Endothelial cell (in vitro differentiated cells): ENCODE measurements at regions not wholly inside any gene's neighbourhood (a gene's known extent, or its start where the extent isn't known, plus 50 kb on each side); places are given as distances from the start of the nearest gene placed in this dataset.

Experiments used
- DNase-seq: peaks from one replicate; pipeline ENCODE4 v3.0.0; 2021; ENCODE audit warnings: low spot score
- H3K27ac Mint-ChIP-seq: one replicate; pipeline ENCODE4 v1.8.0; 2021; ENCODE audit warnings: mixed read lengths, inconsistent platforms; ENCODE audit not compliant: unreplicated experiment
- H3K27me3 Mint-ChIP-seq: one replicate; pipeline ENCODE4 v1.8.0; 2021; ENCODE audit warnings: mild to moderate bottlenecking, moderate library complexity, mixed read lengths, inconsistent platforms; ENCODE audit not compliant: unreplicated experiment
- H3K36me3 Mint-ChIP-seq: one replicate; pipeline ENCODE4 v1.8.0; 2021; ENCODE audit warnings: mild to moderate bottlenecking, low read depth, mixed read lengths, inconsistent platforms; ENCODE audit not compliant: unreplicated experiment
- H3K4me1 Mint-ChIP-seq: one replicate; pipeline ENCODE4 v1.8.0; 2021; ENCODE audit warnings: mild to moderate bottlenecking, mixed read lengths, inconsistent platforms; ENCODE audit not compliant: unreplicated experiment
- H3K4me3 Mint-ChIP-seq: one replicate; pipeline ENCODE4 v1.8.0; 2021; ENCODE audit warnings: mild to moderate bottlenecking, mixed read lengths, inconsistent platforms; ENCODE audit not compliant: unreplicated experiment
- H3K9me3 Mint-ChIP-seq: one replicate; pipeline ENCODE4 v1.8.0; 2021; ENCODE audit warnings: mixed read lengths, inconsistent platforms; ENCODE audit not compliant: unreplicated experiment
- CTCF ChIP-seq: fragments of 200-600 bp; sonication (generic); IDR thresholded peaks from one replicate; pipeline ENCODE4 v1.5.0; 2021; ENCODE audit warnings: antibody characterized with exemption; ENCODE audit not compliant: unreplicated experiment

- no peak overlapping the region for H3K27ac Mint-ChIP-seq
Observed at GRCh38 chr15:61798631-61799030, 261.6 kb downstream of the VPS13C start.

GRCh38 chr15:61796056-61796455 lies 264.2 kb downstream of the VPS13C start:
- no peaks in the 10 kb centered on the region for H3K36me3 Mint-ChIP-seq
- DNase-seq, result no peak
- H3K27ac Mint-ChIP-seq, result no peak overlapping the region
- no peak for TF ChIP-seq CTCF
- no peak overlapping the region for H3K4me3 Mint-ChIP-seq
- H3K27me3 Mint-ChIP-seq, result no peaks in the 10 kb centered on the region
- H3K4me1 Mint-ChIP-seq, result no peaks in the 10 kb centered on the region
- H3K9me3 Mint-ChIP-seq, result no peaks in the 10 kb centered on the region

More at GRCh38 chr15:61798631-61799030, 261.6 kb downstream of the VPS13C start:
- H3K4me3 Mint-ChIP-seq, result no peak overlapping the region
- H3K36me3 Mint-ChIP-seq, result no peaks in the 10 kb centered on the region
- no peaks in the 10 kb centered on the region for H3K27me3 Mint-ChIP-seq
- TF ChIP-seq CTCF, result no peak
- no peak for DNase-seq
- H3K4me1 Mint-ChIP-seq, result no peaks in the 10 kb centered on the region
- no peaks in the 10 kb centered on the region for H3K9me3 Mint-ChIP-seq

- no peak for TF ChIP-seq CTCF
- H3K27ac Mint-ChIP-seq, result no peak overlapping the region
- peaks cover 2% of the 10 kb centered on the region for H3K36me3 Mint-ChIP-seq
- H3K27me3 Mint-ChIP-seq, result no peaks in the 10 kb centered on the region
- no peak overlapping the region for H3K4me3 Mint-ChIP-seq
- DNase-seq, result no peak
- no peaks in the 10 kb centered on the region for H3K4me1 Mint-ChIP-seq
- no peaks in the 10 kb centered on the region for H3K9me3 Mint-ChIP-seq
Observed at GRCh38 chr15:61794881-61795280, 265.4 kb downstream of the VPS13C start.

GRCh38 chr15:61794276-61794675 lies 266.0 kb downstream of the VPS13C start:
- Mint-ChIP-seq H3K27ac (no peak overlapping the region), H3K4me1 (no peaks in the 10 kb centered on the region), H3K9me3 (no peaks in the 10 kb centered on the region), H3K36me3 (peaks cover 3% of the 10 kb centered on the region), H3K27me3 (no peaks in the 10 kb centered on the region), H3K4me3 (no peak overlapping the region)
- TF ChIP-seq CTCF, result no peak
- DNase-seq, result no peak

GRCh38 chr15:61784734-61785133 lies 275.5 kb downstream of the VPS13C start:
- no peaks in the 10 kb centered on the region for H3K9me3 Mint-ChIP-seq
- DNase-seq, result no peak
- TF ChIP-seq CTCF, result no peak
- no peaks in the 10 kb centered on the region for H3K27me3 Mint-ChIP-seq
- H3K4me3 Mint-ChIP-seq, result no peak overlapping the region
- H3K4me1 Mint-ChIP-seq, result peaks cover 4% of the 10 kb centered on the region
- no peak overlapping the region for H3K27ac Mint-ChIP-seq
- no peaks in the 10 kb centered on the region for H3K36me3 Mint-ChIP-seq
